ENCODE measurements at regions not wholly inside any gene's neighbourhood (a gene's known extent, or its start where the extent isn't known, plus 50 kb on each side); places are given as distances from the start of the nearest gene placed in this dataset.

DNA sequence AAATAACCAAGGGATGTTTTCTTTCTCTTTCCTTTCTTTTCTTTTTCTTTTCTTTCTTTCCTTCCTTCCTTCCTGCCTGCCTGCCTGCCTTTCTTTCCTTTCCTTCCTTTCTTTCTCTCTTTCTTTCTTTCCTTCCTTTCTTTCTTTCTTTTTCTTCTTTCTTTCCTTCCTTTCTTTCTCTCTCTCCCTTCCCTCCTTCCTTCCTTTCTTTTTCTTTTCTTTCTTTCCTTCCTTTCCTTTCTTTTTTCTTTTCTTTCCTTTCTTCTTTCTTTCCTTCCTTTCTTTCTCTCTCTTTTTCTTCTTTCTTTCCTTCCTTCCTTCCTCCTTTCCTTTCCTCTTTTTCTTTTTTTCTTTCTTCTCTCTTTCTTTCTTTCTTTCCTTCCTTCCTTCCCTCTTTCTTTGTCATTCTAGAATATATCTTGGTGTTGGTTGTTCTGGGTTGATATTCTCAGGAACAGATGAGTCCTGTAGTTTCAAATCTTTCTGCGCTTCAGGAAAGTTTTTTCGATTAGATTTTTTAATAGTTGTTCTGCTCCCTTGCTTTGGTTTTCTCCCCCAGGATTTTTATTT is 101.5 kb upstream of the FBXO11 start:
- Mint-ChIP-seq H3K36me3 (ENCODE audit: low read depth) (no peaks in the 10 kb centered on the region), H3K4me1 (no peaks in the 10 kb centered on the region), H3K27me3 (peaks cover 2% of the 10 kb centered on the region), H3K4me3 (no peak overlapping the region), H3K9me3 (no peaks in the 10 kb centered on the region), H3K27ac (no peak overlapping the region)
- peak; percentile 56 for TF ChIP-seq CTCF (IDR thresholded peaks at IDR 0.05)
- no peak for DNase-seq
- intact Hi-C loops (cut with micrococcal nuclease) = no loop called here
- ChIA-PET POLR2A (no interaction called here), CTCF (no interaction called here)
- no peak for ATAC-seq (ENCODE audit: low read depth)

GRCh38 chr2:48009256-48009655 is 103.0 kb upstream of the FBXO11 start:
- POLR2A ChIA-PET = no interaction called here
- intact Hi-C loops (cut with micrococcal nuclease) = no loop called here
- Mint-ChIP-seq H3K4me1 (no peaks in the 10 kb centered on the region), H3K36me3 (ENCODE audit: low read depth) (no peaks in the 10 kb centered on the region), H3K27ac (no peak overlapping the region), H3K27me3 (peaks cover 2% of the 10 kb centered on the region), H3K9me3 (no peaks in the 10 kb centered on the region), H3K4me3 (no peak overlapping the region)
- CTCF ChIA-PET = no interaction called here
- ATAC-seq (ENCODE audit: low read depth) = no peak
- no peak for DNase-seq
- no peak for TF ChIP-seq CTCF (IDR thresholded peaks at IDR 0.05)

- no peaks in the 10 kb centered on the region for H3K9me3 Mint-ChIP-seq
- H3K4me3 Mint-ChIP-seq = no peak overlapping the region
- no peaks in the 10 kb centered on the region for H3K27me3 Mint-ChIP-seq
- no peak for TF ChIP-seq CTCF (IDR thresholded peaks at IDR 0.05)
- CTCF ChIA-PET = no interaction called here
- POLR2A ChIA-PET = no interaction called here
- H3K27ac Mint-ChIP-seq = no peak overlapping the region
- no peaks in the 10 kb centered on the region for H3K4me1 Mint-ChIP-seq
- no peak for DNase-seq
- intact Hi-C loops (cut with micrococcal nuclease) = no loop called here
- H3K36me3 Mint-ChIP-seq (ENCODE audit: low read depth) = no peaks in the 10 kb centered on the region
- ATAC-seq (ENCODE audit: low read depth) = no peak
Measured at GRCh38 chr2:48015421-48015820, 109.1 kb upstream of the FBXO11 start.

DNA sequence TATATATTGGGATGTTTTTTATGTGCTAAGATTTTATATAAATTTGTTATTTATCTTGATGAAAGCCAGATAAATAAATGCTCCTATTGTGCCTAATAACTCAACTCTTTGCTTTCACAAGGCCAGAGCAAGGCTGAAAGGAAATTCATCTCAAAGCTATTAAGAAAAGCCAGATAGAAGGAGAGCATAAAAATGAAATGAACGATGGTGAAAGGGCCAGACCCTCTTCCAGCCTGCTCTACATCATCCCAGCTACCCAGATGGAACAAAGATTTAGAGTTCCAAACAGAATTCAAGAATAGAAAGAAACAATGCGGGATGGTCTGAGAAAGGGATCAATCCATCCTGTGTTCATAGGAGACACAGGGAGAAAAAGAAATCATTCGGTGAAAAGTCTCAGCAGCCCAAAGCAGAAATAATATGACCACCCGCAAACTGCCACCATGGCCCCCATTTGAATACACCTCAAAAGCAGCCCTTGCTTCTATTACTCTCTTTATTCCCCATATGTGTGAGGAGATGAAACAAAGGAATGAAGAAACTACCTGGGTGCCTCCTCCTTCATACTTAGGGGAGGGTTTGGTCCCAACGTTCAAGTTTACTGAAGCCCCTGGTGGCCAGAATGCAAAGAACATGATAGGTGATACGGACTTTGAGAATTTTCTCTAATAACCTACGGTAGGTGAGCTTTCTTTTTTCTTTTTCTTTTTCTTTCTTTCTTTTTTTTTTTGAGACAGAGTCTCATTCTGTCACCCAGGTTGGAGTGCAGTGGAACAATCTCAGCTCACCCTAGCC is 110.1 kb upstream of the FBXO11 start:
- Mint-ChIP-seq H3K27ac (no peak overlapping the region), H3K4me3 (no peak overlapping the region), H3K36me3 (ENCODE audit: low read depth) (no peaks in the 10 kb centered on the region), H3K9me3 (no peaks in the 10 kb centered on the region), H3K27me3 (no peaks in the 10 kb centered on the region), H3K4me1 (no peaks in the 10 kb centered on the region)
- TF ChIP-seq CTCF (IDR thresholded peaks at IDR 0.05) = no peak
- intact Hi-C loops (cut with micrococcal nuclease) = no loop called here
- DNase-seq = no peak
- CTCF ChIA-PET = interaction anchor here (1.1 kb wide), 1 partner anchor 158 kb away, joined by 3 read pairs; no protein-coding TSS in a partner anchor
- POLR2A ChIA-PET = no interaction called here
- ATAC-seq (ENCODE audit: low read depth) = no peak

- no peaks in the 10 kb centered on the region for H3K36me3 Mint-ChIP-seq (ENCODE audit: low read depth)
- ChIA-PET CTCF (interaction anchor here (1.1 kb wide), 1 partner anchor 159 kb away, joined by 3 read pairs; no protein-coding TSS in a partner anchor), POLR2A (no interaction called here)
- ATAC-seq (ENCODE audit: low read depth) = no peak
- DNase-seq = no peak
- peaks cover 4% of the 10 kb centered on the region for H3K27me3 Mint-ChIP-seq
- TF ChIP-seq CTCF (IDR thresholded peaks at IDR 0.05) = no peak
- peaks cover 2% of the 10 kb centered on the region for H3K9me3 Mint-ChIP-seq
- no peak overlapping the region for H3K4me3 Mint-ChIP-seq
- H3K4me1 Mint-ChIP-seq = no peaks in the 10 kb centered on the region
- intact Hi-C loops (cut with micrococcal nuclease) = no loop called here
- no peak overlapping the region for H3K27ac Mint-ChIP-seq
Measured at GRCh38 chr2:48017136-48017535, 110.8 kb upstream of the FBXO11 start.
